HG03378 (cell line): ENCODE measurements at regions not wholly inside any gene's neighbourhood (a gene's known extent, or its start where the extent isn't known, plus 50 kb on each side); places are given as distances from the start of the nearest gene placed in this dataset.

ENCODE experiments used
- ATAC-seq: cut with Tn5 transposase; IDR thresholded peaks from one replicate; pipeline ENCODE4 v1.9.1; 2021; ENCODE audit warnings: mild to moderate bottlenecking, moderate library complexity; ENCODE audit not compliant: unreplicated experiment

- ATAC-seq = no peak
These were observed 314.0 kb downstream of the NDFIP2 start for GRCh38 chr13:79794931-79795330.

GRCh38 chr13:79792716-79793115, 311.8 kb downstream of the NDFIP2 start:
- ATAC-seq = no peak

- no peak for ATAC-seq
These were observed 310.6 kb downstream of the NDFIP2 start for GRCh38 chr13:79791471-79792042.

- ATAC-seq = no peak
These were observed 305.2 kb downstream of the NDFIP2 start for GRCh38 chr13:79786176-79786575.

- ATAC-seq = no peak
These were observed 301.7 kb downstream of the NDFIP2 start for GRCh38 chr13:79782541-79783205.

- ATAC-seq = no peak
These were observed 301.0 kb downstream of the NDFIP2 start for GRCh38 chr13:79781829-79782540.

GRCh38 chr13:79780240-79780639, 299.3 kb downstream of the NDFIP2 start:
- no peak for ATAC-seq

- no peak for ATAC-seq
These were observed 298.8 kb downstream of the NDFIP2 start for GRCh38 chr13:79779761-79780160.

GRCh38 chr13:79778741-79779460, 297.9 kb downstream of the NDFIP2 start:
- no peak for ATAC-seq

- no peak for ATAC-seq
These were observed 296.5 kb downstream of the NDFIP2 start for GRCh38 chr13:79777504-79777903.

GRCh38 chr13:79776531-79777295, 295.8 kb downstream of the NDFIP2 start:
- no peak for ATAC-seq

GRCh38 chr13:79775830-79776229, 294.9 kb downstream of the NDFIP2 start:
- ATAC-seq = no peak

- no peak for ATAC-seq
These were observed 291.9 kb downstream of the NDFIP2 start for GRCh38 chr13:79772811-79773210.

- ATAC-seq = no peak
These were observed 290.5 kb downstream of the NDFIP2 start for GRCh38 chr13:79771493-79771892.

- no peak for ATAC-seq
These were observed 289.1 kb downstream of the NDFIP2 start for GRCh38 chr13:79770056-79770455.

GRCh38 chr13:79767126-79767525, 286.2 kb downstream of the NDFIP2 start:
- no peak for ATAC-seq

GRCh38 chr13:79765331-79765730, 284.4 kb downstream of the NDFIP2 start:
- ATAC-seq = no peak

GRCh38 chr13:79749984-79750551, 269.1 kb downstream of the NDFIP2 start:
- no peak for ATAC-seq

- ATAC-seq = no peak
These were observed 268.6 kb downstream of the NDFIP2 start for GRCh38 chr13:79749566-79749965.

- ATAC-seq = no peak
These were observed 264.1 kb downstream of the NDFIP2 start for GRCh38 chr13:79745081-79745480.
